ENCODE measurements at regions not wholly inside any gene's neighbourhood (a gene's known extent, or its start where the extent isn't known, plus 50 kb on each side); places are given as distances from the start of the nearest gene placed in this dataset.

DNA sequence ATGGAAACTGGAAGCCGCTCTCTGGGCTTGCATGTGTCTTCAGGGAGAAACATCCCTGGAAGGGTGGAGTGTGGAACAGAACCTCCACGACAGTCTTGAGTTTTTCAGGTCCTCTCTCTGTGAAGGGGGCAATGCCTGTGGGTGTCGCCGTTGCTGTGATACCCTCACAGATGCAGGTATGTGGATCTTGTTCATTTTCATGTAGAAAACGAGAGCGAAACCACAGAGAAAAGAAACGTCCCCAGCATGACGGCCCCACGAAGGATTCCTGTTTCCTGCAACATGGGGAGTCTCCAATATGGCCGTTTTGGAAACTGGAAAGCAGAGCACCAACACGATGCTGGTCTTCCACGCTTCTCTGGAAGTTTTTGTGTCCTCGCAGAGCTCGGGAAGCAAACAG is 187.9 kb downstream of the ALG10 start:
- Histone ChIP-seq H2BK120ac (ENCODE audit: low read depth, low read length, poor library complexity, severe bottlenecking) (no peak overlapping the region), H3K4ac (ENCODE audit: low read depth, low read length) (no peak overlapping the region), H3K18ac (ENCODE audit: insufficient read length, low read depth, low read length) (no peak overlapping the region), H2AFZ (ENCODE audit: low read length) (no peak overlapping the region), H3K14ac (ENCODE audit: insufficient read depth, low read length) (no peak overlapping the region; the same call in 1 of the 2 replicates), H3K4me1 (ENCODE audit: insufficient read depth, low read length) (no peaks in the 10 kb centered on the region), H4K5ac (ENCODE audit: insufficient read length, low read depth, low read length) (no peak overlapping the region), H2BK12ac (ENCODE audit: insufficient read length, low read depth, low read length) (no peak overlapping the region), H3K4me2 (ENCODE audit: insufficient read depth, insufficient read length, low read length) (no peak overlapping the region), H2BK20ac (ENCODE audit: low read depth, low read length, poor library complexity, severe bottlenecking) (no peak overlapping the region), H3K79me1 (ENCODE audit: insufficient read depth, low read depth, low read length, poor library complexity, severe bottlenecking) (no peaks in the 10 kb centered on the region), H3T11ph (ENCODE audit: low read length) (no peak overlapping the region), H4K20me1 (ENCODE audit: control insufficient read depth, insufficient read depth, insufficient read length) (no peaks in the 10 kb centered on the region), H3K56ac (ENCODE audit: insufficient read length, low read depth, low read length) (no peak overlapping the region), H2AK5ac (ENCODE audit: insufficient read length, low read length) (no peak overlapping the region), H3K9me3 (ENCODE audit: control insufficient read depth, low read depth, low read length) (peaks cover 48% of the 10 kb centered on the region), H3K9ac (ENCODE audit: extremely low read depth, insufficient read length, low read length) (no peak overlapping the region), H4K91ac (ENCODE audit: insufficient read length, low read depth, low read length) (no peak overlapping the region), H2BK5ac (ENCODE audit: insufficient read length, low read length) (no peak overlapping the region), H3K27ac (ENCODE audit: insufficient read length, low read depth, low read length) (no peak overlapping the region), H3K23ac (ENCODE audit: insufficient read length, low read depth, low read length) (no peak overlapping the region), H3K79me2 (ENCODE audit: insufficient read depth, low read length) (no peaks in the 10 kb centered on the region), H2BK15ac (ENCODE audit: low read depth, low read length) (no peak overlapping the region), H4K8ac (replicated peaks; ENCODE audit: insufficient read length, low read depth, low read length) (no peak overlapping the region), H3K27me3 (ENCODE audit: insufficient read depth, low read length) (no peaks in the 10 kb centered on the region), H3K23me2 (ENCODE audit: insufficient read length, low read depth, low read length, poor library complexity, severe bottlenecking) (no peaks in the 10 kb centered on the region)
- peaks cover 83 to 89% of the 10 kb centered on the region in 2 experiments for H3K9me3 Mint-ChIP-seq
- H3K27me3 Mint-ChIP-seq (ENCODE audit: low read depth) = no peaks in the 10 kb centered on the region; the same call in 1 of the 2 replicates
- H3K4me1 Mint-ChIP-seq = no peaks in the 10 kb centered on the region
- no CpG with 5 or more reads among the region's 14 CpGs for WGBS (ENCODE audit: extremely low coverage, insufficient read length, low lambda C conversion rate)
- no peak for DNase-seq
- peaks cover 23 to 37% (median 24%) of the 10 kb centered on the region in 3 experiments; a peak in 6 of 7 replicates for H3K36me3 Mint-ChIP-seq (ENCODE audit: insufficient read depth in 1 of 3, low read depth in 3 of 3)
- TF ChIP-seq, protein P1, sequence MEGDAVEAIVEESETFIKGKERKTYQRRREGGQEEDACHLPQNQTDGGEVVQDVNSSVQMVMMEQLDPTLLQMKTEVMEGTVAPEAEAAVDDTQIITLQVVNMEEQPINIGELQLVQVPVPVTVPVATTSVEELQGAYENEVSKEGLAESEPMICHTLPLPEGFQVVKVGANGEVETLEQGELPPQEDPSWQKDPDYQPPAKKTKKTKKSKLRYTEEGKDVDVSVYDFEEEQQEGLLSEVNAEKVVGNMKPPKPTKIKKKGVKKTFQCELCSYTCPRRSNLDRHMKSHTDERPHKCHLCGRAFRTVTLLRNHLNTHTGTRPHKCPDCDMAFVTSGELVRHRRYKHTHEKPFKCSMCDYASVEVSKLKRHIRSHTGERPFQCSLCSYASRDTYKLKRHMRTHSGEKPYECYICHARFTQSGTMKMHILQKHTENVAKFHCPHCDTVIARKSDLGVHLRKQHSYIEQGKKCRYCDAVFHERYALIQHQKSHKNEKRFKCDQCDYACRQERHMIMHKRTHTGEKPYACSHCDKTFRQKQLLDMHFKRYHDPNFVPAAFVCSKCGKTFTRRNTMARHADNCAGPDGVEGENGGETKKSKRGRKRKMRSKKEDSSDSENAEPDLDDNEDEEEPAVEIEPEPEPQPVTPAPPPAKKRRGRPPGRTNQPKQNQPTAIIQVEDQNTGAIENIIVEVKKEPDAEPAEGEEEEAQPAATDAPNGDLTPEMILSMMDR (conservative IDR thresholded peaks at IDR 0.05) = no peak
- H3K4me3 Mint-ChIP-seq = no peak overlapping the region
- no peak overlapping the region for H3K27ac Mint-ChIP-seq

Data from H9 (cell line).